Uterus (tissue), 3 donors: ENCODE measurements at regions not wholly inside any gene's neighbourhood (a gene's known extent, or its start where the extent isn't known, plus 50 kb on each side); places are given as distances from the start of the nearest gene placed in this dataset.

Source experiments
- DNase-seq, 2 donors: peaks; one replicate each; pipeline ENCODE4 v3.0.0-alpha.2; 2019 to 2020
- H3K27ac ChIP-seq, 2 donors: fragments of 200-600 bp; sonication (generic); 1 replicate in 1 of 2; 2 replicates in 1 of 2; pipeline ENCODE4 v1.5.1; 2016 to 2018
- H3K27me3 ChIP-seq, 2 donors: fragments of 200-600 bp; sonication (generic); one replicate each; pipeline ENCODE4 v1.5.1; 2018 to 2019; ENCODE audit warnings: control low read depth in 1 of 2
- H3K36me3 ChIP-seq, 2 donors: fragments of 200-600 bp; sonication (generic); one replicate each; pipeline ENCODE4 v1.5.1; 2019; ENCODE audit warnings: control low read depth in 1 of 2
- H3K4me1 ChIP-seq, 2 donors: fragments of 200-600 bp; sonication (generic); one replicate each; pipeline ENCODE4 v1.5.1; 2018 to 2019; ENCODE audit warnings: control low read depth in 1 of 2
- H3K4me3 ChIP-seq, 2 donors: fragments of 200-600 bp; sonication (generic); 1 replicate in 1 of 2; 2 replicates in 1 of 2; pipeline ENCODE4 v1.5.1; 2018 to 2019; ENCODE audit warnings: mild to moderate bottlenecking in 1 of 2
- H3K9me3 ChIP-seq, 2 donors: fragments of 200-600 bp; sonication (generic); one replicate each; pipeline ENCODE4 v1.5.1; 2019; ENCODE audit warnings: control low read depth in 1 of 2
- POLR2A ChIP-seq, 2 donors: fragments of 450-650 bp; IDR thresholded peaks; one replicate each; pipeline ENCODE4 v1.6.1; 2016; ENCODE audit warnings: antibody characterized with exemption in 2 of 2, mild to moderate bottlenecking in 1 of 2, moderate library complexity in 1 of 2
- intact Hi-C: fragments of 100-400 bp; cut with DNase I; formaldehyde crosslinking; loops from one replicate; pipeline ENCODE4 v1.15.1; 2023; ENCODE audit warnings: low total_unique reads
- TF ChIP-seq, protein P1 (sequence below), 4 experiments: fragments of 200-600 bp in 2 of 4; fragments of 450-650 bp in 2 of 4; sonication (generic) in 2 of 4; IDR thresholded peaks; one replicate each; pipeline ENCODE4 v1.5.1; 2016 to 2019; ENCODE audit warnings: antibody characterized with exemption in 4 of 4, mild to moderate bottlenecking in 2 of 4, moderate library complexity in 1 of 4
- donor health status: DM: yes; HTN: yes; CAD: no.

DNA sequence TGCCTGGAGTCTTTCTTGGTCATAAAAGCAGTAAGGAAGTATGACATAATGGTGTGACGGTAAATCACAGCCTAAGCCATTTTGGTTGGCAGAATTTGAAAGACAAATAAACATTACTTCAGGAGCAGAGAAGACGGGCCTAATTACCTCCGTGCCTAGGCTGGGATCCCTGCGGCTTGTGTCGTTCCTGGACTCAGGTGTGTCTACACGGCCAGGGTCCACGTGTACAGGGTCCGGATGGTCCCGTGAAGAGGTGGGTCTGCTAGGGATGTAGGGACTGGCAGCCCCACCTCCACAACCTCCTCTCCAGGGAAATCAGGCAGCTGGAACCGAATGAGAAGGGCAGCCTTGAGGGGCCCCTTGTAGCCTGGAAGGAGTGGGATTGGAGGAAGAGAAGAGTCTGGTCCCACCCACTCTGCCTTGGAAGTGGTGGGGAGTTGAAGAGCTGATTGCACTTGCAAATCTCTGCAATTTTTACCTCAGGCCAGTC lies 55.4 kb upstream of the PLAC1 start:
- no peak overlapping the region for H3K4me3 ChIP-seq
- H3K4me1 ChIP-seq: no peaks in the 10 kb centered on the region
- H3K36me3 ChIP-seq: no peaks in the 10 kb centered on the region
- no peak for TF ChIP-seq POLR2A (IDR thresholded peaks at IDR 0.05)
- TF ChIP-seq, protein P1, sequence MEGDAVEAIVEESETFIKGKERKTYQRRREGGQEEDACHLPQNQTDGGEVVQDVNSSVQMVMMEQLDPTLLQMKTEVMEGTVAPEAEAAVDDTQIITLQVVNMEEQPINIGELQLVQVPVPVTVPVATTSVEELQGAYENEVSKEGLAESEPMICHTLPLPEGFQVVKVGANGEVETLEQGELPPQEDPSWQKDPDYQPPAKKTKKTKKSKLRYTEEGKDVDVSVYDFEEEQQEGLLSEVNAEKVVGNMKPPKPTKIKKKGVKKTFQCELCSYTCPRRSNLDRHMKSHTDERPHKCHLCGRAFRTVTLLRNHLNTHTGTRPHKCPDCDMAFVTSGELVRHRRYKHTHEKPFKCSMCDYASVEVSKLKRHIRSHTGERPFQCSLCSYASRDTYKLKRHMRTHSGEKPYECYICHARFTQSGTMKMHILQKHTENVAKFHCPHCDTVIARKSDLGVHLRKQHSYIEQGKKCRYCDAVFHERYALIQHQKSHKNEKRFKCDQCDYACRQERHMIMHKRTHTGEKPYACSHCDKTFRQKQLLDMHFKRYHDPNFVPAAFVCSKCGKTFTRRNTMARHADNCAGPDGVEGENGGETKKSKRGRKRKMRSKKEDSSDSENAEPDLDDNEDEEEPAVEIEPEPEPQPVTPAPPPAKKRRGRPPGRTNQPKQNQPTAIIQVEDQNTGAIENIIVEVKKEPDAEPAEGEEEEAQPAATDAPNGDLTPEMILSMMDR (IDR thresholded peaks at IDR 0.05): no peak
- no peak overlapping the region for H3K27ac ChIP-seq
- H3K27me3 ChIP-seq: no peaks in the 10 kb centered on the region
- DNase-seq: no peak
- intact Hi-C loops: no loop called here
- H3K9me3 ChIP-seq: no peaks in the 10 kb centered on the region

DNA sequence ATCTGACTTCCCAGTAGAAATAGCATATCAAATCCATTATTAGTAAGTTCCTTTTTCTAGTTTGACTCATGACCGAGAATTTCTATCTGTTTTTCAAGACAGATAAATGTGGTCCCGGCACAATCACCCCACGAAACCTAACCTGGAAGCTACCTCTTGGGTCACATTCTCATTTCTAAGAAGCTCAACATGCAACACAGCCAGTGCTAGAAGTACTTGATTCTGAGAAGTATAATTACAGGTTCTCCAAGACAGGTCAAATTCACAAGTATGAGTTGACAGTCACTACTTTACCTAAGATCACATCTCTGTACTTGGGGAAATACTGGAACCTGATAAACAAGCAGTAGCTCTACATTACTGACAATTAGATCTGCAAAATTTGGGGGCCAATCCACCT lies 54.0 kb upstream of the PLAC1 start:
- Histone ChIP-seq H3K9me3 (no peaks in the 10 kb centered on the region), H3K4me1 (no peaks in the 10 kb centered on the region), H3K4me3 (no peak overlapping the region), H3K27ac (no peak overlapping the region), H3K36me3 (no peaks in the 10 kb centered on the region), H3K27me3 (no peaks in the 10 kb centered on the region)
- TF ChIP-seq, protein P1 (IDR thresholded peaks at IDR 0.05): no peak
- TF ChIP-seq POLR2A (IDR thresholded peaks at IDR 0.05): no peak
- intact Hi-C loops: no loop called here
- no peak for DNase-seq

DNA sequence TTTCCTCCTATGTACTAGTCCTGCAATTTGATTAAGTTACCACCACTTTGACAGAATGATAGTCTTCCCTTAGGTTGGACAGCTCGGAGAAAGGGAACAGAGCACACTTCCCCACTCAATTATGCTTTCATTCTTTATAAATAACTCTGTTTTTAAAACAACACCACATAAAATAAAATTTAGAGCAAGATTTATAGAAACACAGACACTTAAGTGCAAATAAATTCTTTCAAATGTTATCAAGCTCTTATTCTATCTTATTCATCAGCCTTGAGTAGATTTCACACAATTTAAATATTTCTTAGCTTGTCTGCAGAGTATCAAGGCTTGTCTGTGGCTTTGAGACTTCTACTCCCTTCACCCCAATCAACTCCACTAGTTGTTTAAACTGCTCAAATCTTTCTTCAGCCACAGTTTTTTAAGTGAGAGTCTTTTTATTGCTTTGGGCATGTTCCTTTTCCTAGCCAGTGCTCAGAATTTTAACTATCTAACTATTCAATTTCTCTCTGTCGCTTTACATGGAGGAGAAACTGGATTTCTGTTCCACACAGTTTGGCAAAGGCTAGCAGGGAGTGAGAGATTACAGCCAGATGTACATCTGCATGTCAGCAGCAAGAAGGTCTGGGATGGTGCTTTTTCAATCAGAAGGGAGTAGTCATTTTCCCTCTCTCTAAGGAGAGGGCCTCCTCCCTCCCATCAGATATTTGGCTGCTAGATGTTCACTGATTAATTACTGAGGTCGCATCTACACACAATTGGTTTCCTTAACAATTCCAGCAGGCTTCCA lies 53.1 kb upstream of the PLAC1 start:
- no peaks in the 10 kb centered on the region for H3K9me3 ChIP-seq
- no peaks in the 10 kb centered on the region for H3K27me3 ChIP-seq
- H3K36me3 ChIP-seq: no peaks in the 10 kb centered on the region
- no peak for DNase-seq
- H3K4me1 ChIP-seq: no peaks in the 10 kb centered on the region
- intact Hi-C loops: no loop called here
- no peak overlapping the region for H3K4me3 ChIP-seq
- H3K27ac ChIP-seq: no peak overlapping the region
- TF ChIP-seq, protein P1 (IDR thresholded peaks at IDR 0.05): no peak
- TF ChIP-seq POLR2A (IDR thresholded peaks at IDR 0.05): no peak
